HepG2 (cell line): ENCODE measurements at regions not wholly inside any gene's neighbourhood (a gene's known extent, or its start where the extent isn't known, plus 50 kb on each side); places are given as distances from the start of the nearest gene placed in this dataset.
A peak's percentile ranks its signal among the peaks of the same experiment; 100 is the strongest.

ENCODE experiments used
- ATAC-seq: fragments of 200-7000 bp; cut with Tn5 transposase; 3 replicates; pipeline ENCODE4 v1.9.1; 2020; ENCODE audit warnings: mild to moderate bottlenecking, moderate library complexity
- BruUV-seq: library from RNA; stranded (reverse); fragments of 400-500 nt; replicated peaks from 2 replicates; lab custom pipeline; 2021; lab: Mats Ljungman, UMichigan
- CTCF ChIA-PET: fragments of 300-600 bp; formaldehyde crosslinking; extraction: SDS; loops from one replicate; lab custom pipeline; 2021; ENCODE audit warnings: low total read pairs, inconsistent platforms, low intra/inter-chr PET ratio; lab: Yijun Ruan, JAX
- POLR2A ChIA-PET: fragments of 350-600 bp; sonication (Branson Sonifier 250); formaldehyde crosslinking; loops from one replicate; lab custom pipeline; 2020; ENCODE audit warnings: antibody characterized with exemption, inconsistent platforms; lab: Yijun Ruan, JAX
- DNase-seq: peaks from one replicate; pipeline ENCODE4 v3.0.0-alpha.2; 2015; ENCODE audit warnings: low spot score
- FAIRE-seq: peaks from 3 replicates; lab custom pipeline; 2011; peaks lifted over from hg19 to GRCh38; lab: Jason Lieb, UNC
- H2AFZ ChIP-seq: one replicate; pipeline ENCODE4 v1.6.1; 2011; ENCODE audit warnings: low read length, inconsistent platforms
- H3K27ac ChIP-seq: fragments of 300-600 bp; 3 replicates; pipeline ENCODE4 v1.8.0; 2011; ENCODE audit warnings: mixed run types, mild to moderate bottlenecking, mixed read lengths, low read length, inconsistent platforms; ENCODE audit not compliant: insufficient read depth; ENCODE audit errors: extremely low read length
- H3K27me3 ChIP-seq, 2 experiments: fragments of 200-600 bp in 1 of 2; 2 replicates in 1 of 2; 3 replicates in 1 of 2; pipeline versions ENCODE4 v1.6.0 to v1.8.0; 2011; ENCODE audit warnings: low read length in 2 of 2, mild to moderate bottlenecking in 2 of 2, moderate library complexity in 2 of 2, inconsistent platforms in 1 of 2; ENCODE audit not compliant: insufficient read depth in 2 of 2, control insufficient read depth in 1 of 2
- H3K36me3 ChIP-seq, 2 experiments: fragments of 200-600 bp in 1 of 2; replicated peaks in 1 of 2; 2 replicates in 1 of 2; 3 replicates in 1 of 2; pipeline versions ENCODE4 v1.5.1 to v1.8.0; 2011; ENCODE audit warnings: low read length in 2 of 2, inconsistent platforms in 1 of 2; ENCODE audit not compliant: insufficient read depth in 2 of 2, control insufficient read depth in 1 of 2
- H3K4me1 ChIP-seq: 2 replicates; pipeline ENCODE4 v1.5.1; 2012; ENCODE audit warnings: low read length, inconsistent platforms; ENCODE audit not compliant: insufficient read depth
- H3K4me2 ChIP-seq: 2 replicates; pipeline ENCODE4 v1.6.0; 2011; ENCODE audit warnings: low read depth, low read length, inconsistent platforms
- H3K4me3 ChIP-seq, 3 experiments: fragments of 200-600 bp in 1 of 3; sonication (generic), shearing (Covaris generic) in 1 of 3; replicated peaks in 1 of 3; 2 replicates each; pipeline ENCODE4 v1.5.1; 2011 to 2016; ENCODE audit warnings: low read length in 3 of 3, inconsistent platforms in 2 of 3, low read depth in 2 of 3, mild to moderate bottlenecking in 2 of 3, control low read depth in 1 of 3, mixed read lengths in 1 of 3; ENCODE audit not compliant: insufficient read depth in 1 of 3
- H3K79me2 ChIP-seq: one replicate; pipeline ENCODE4 v1.6.1; 2011; ENCODE audit warnings: low read length, inconsistent platforms; ENCODE audit not compliant: insufficient read depth
- H3K9ac ChIP-seq: 2 replicates; pipeline ENCODE4 v1.6.0; 2011; ENCODE audit warnings: mild to moderate bottlenecking, low read depth, low read length, inconsistent platforms; ENCODE audit not compliant: insufficient read depth
- H3K9me3 ChIP-seq: 2 replicates; pipeline ENCODE4 v1.5.1; 2012; ENCODE audit warnings: mild to moderate bottlenecking, low read length
- H4K20me1 ChIP-seq: 2 replicates; pipeline ENCODE4 v1.6.0; 2011; ENCODE audit warnings: inconsistent platforms, mild to moderate bottlenecking, low read length, moderate library complexity; ENCODE audit not compliant: insufficient read depth
- ARNT ChIP-seq: fragments of 450-650 bp; IDR thresholded peaks from 2 replicates; pipeline ENCODE4 v1.6.1; 2017
- ATF7 ChIP-seq, 2 experiments: fragments of 450-650 bp in 1 of 2; sonication (generic) in 1 of 2; formaldehyde crosslinking in 1 of 2; IDR thresholded peaks; 2 replicates each; pipeline versions ENCODE4 v1.4.0 to v1.6.1; 2016 to 2020; ENCODE audit warnings: antibody characterized with exemption in 1 of 2, mild to moderate bottlenecking in 1 of 2, missing genetic modification reagents in 1 of 2
- CREB1 ChIP-seq, 2 experiments: fragments of 450-650 bp in 1 of 2; IDR thresholded peaks; 2 replicates each; pipeline ENCODE4 v1.6.1; 2016 to 2017; ENCODE audit warnings: control low read depth in 1 of 2, mild to moderate bottlenecking in 1 of 2, missing compliant biosample characterization in 1 of 2, missing genetic modification characterization in 1 of 2
- KDM6A ChIP-seq: IDR thresholded peaks from 2 replicates; pipeline ENCODE4 v1.6.1; 2016; ENCODE audit warnings: low read depth
- MAFF ChIP-seq: IDR thresholded peaks from 2 replicates; pipeline ENCODE4 v1.6.1; 2011; ENCODE audit warnings: low read depth, low read length, improper control_type of control experiment
- MAFK ChIP-seq, 2 experiments: IDR thresholded peaks in 1 of 2; conservative IDR thresholded peaks in 1 of 2; 2 replicates each; pipeline ENCODE4 v1.6.1; 2011; ENCODE audit warnings: improper control_type of control experiment in 2 of 2, low read length in 2 of 2
- NPAS2 ChIP-seq: sonication (generic); formaldehyde crosslinking; IDR thresholded peaks from 2 replicates; pipeline ENCODE4 v1.8.0; 2022; ENCODE audit warnings: mild to moderate bottlenecking, missing genetic modification reagents, borderline replicate concordance
- YEATS2 ChIP-seq: sonication (generic); formaldehyde crosslinking; IDR thresholded peaks from 2 replicates; pipeline ENCODE4 v1.4.0; 2020; ENCODE audit warnings: missing genetic modification reagents, borderline replicate concordance
- ZNF260 ChIP-seq: sonication (generic); formaldehyde crosslinking; IDR thresholded peaks from 2 replicates; pipeline ENCODE4 v1.4.0; 2020; ENCODE audit warnings: missing genetic modification reagents, low read depth, mild to moderate bottlenecking, borderline replicate concordance
- WGBS: methylation state at CpG from one replicate; pipeline ENCODE4 v1.1.6; 2017; ENCODE audit warnings: low lambda C conversion rate; 5-methylcytosine and 5-hydroxymethylcytosine counted together
- in situ Hi-C: cut with HindIII; loops from 2 replicates; pipeline ENCODE4 v1.10.0; 2017; ENCODE audit warnings: low pct_unique_long_range_greater_than_20kb; ENCODE audit not compliant: extremely low pct_ligation_motif_present
- intact Hi-C: fragments of 100-400 bp; cut with micrococcal nuclease; formaldehyde crosslinking; loops from one replicate; pipeline ENCODE4 v1.10.0; 2022; ENCODE audit not compliant: unreplicated experiment
- TF ChIP-seq, protein P1 (sequence below): sonication (generic); formaldehyde crosslinking; IDR thresholded peaks from 2 replicates; pipeline ENCODE4 v1.8.0; 2022; ENCODE audit warnings: missing genetic modification reagents, mild to moderate bottlenecking, borderline replicate concordance
- TF ChIP-seq, protein P2 (sequence below): sonication (generic); formaldehyde crosslinking; IDR thresholded peaks from 2 replicates; pipeline ENCODE4 v1.4.0; 2020; ENCODE audit warnings: missing genetic modification reagents

- Histone ChIP-seq H3K4me1 (no peaks in the 10 kb centered on the region), H3K9ac (no peak overlapping the region), H4K20me1 (no peaks in the 10 kb centered on the region), H3K36me3 (no peaks in the 10 kb centered on the region), H3K79me2 (no peaks in the 10 kb centered on the region), H3K4me2 (no peak overlapping the region), H3K27ac (no peak overlapping the region), H3K27me3 (no peaks in the 10 kb centered on the region), H3K4me3 (no peak overlapping the region), H3K9me3 (peaks cover 8% of the 10 kb centered on the region; the same call in 1 of the 2 replicates), H2AFZ (no peak overlapping the region)
- intact Hi-C loops (no loop called here), in situ Hi-C loops (no loop called here)
- ChIA-PET POLR2A (no interaction called here), CTCF (no interaction called here)
- DNase-seq, result no peak
- TF ChIP-seq YEATS2 (CRISPR knock-in tag) (no peak), MAFF (peak; percentile 95), MAFK (conservative IDR thresholded peaks at IDR 0.05 in 1 of 2, IDR thresholded peaks at IDR 0.05 in 1 of 2; ENCODE audit: low read length in 2 of 2) (peak; percentile 91 to 96)
- TF ChIP-seq, protein P1, sequence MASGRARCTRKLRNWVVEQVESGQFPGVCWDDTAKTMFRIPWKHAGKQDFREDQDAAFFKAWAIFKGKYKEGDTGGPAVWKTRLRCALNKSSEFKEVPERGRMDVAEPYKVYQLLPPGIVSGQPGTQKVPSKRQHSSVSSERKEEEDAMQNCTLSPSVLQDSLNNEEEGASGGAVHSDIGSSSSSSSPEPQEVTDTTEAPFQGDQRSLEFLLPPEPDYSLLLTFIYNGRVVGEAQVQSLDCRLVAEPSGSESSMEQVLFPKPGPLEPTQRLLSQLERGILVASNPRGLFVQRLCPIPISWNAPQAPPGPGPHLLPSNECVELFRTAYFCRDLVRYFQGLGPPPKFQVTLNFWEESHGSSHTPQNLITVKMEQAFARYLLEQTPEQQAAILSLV (CRISPR knock-in tag), result no peak
- BruUV-seq, result no TSS peak
- ATAC-seq, result no peak
- FAIRE-seq, result no peak
Measured at GRCh38 chr9:26166537-26166936, 488.3 kb upstream of the TUSC1 start.

- intact Hi-C loops (no loop called here), in situ Hi-C loops (no loop called here)
- no peak for ATAC-seq
- H3K4me2 ChIP-seq, result no peak overlapping the region
- H3K4me1 ChIP-seq, result no peaks in the 10 kb centered on the region
- ChIA-PET POLR2A (no interaction called here), CTCF (no interaction called here)
- no peak for DNase-seq
- H4K20me1 ChIP-seq, result no peaks in the 10 kb centered on the region
- H3K4me3 ChIP-seq, result no peak overlapping the region
- WGBS, result 20% methylated on average over 3 of the region's 3 CpGs
- H3K27ac ChIP-seq, result no peak overlapping the region
- no peak for FAIRE-seq
- no peaks in the 10 kb centered on the region for H3K27me3 ChIP-seq
- no TSS peak for BruUV-seq
- H3K9me3 ChIP-seq, result peaks cover 11% of the 10 kb centered on the region
- no peak overlapping the region for H2AFZ ChIP-seq
- no peaks in the 10 kb centered on the region for H3K36me3 ChIP-seq
- no peak overlapping the region for H3K9ac ChIP-seq
- H3K79me2 ChIP-seq, result no peaks in the 10 kb centered on the region
- no peak for TF ChIP-seq NPAS2 (CRISPR knock-in tag)
- no peak for TF ChIP-seq ARNT
- peak; percentile 80 for TF ChIP-seq ATF7 (IDR thresholded peaks at IDR 0.05)
- no peak for TF ChIP-seq ATF7 (CRISPR knock-in tag; IDR thresholded peaks at IDR 0.05)
- TF ChIP-seq CREB1 (IDR thresholded peaks at IDR 0.05), result peak; percentile 67
- TF ChIP-seq CREB1 (CRISPR knock-in tag; IDR thresholded peaks at IDR 0.05), result no peak
- no peak for TF ChIP-seq ZNF260 (CRISPR knock-in tag)
- TF ChIP-seq, protein P2, sequence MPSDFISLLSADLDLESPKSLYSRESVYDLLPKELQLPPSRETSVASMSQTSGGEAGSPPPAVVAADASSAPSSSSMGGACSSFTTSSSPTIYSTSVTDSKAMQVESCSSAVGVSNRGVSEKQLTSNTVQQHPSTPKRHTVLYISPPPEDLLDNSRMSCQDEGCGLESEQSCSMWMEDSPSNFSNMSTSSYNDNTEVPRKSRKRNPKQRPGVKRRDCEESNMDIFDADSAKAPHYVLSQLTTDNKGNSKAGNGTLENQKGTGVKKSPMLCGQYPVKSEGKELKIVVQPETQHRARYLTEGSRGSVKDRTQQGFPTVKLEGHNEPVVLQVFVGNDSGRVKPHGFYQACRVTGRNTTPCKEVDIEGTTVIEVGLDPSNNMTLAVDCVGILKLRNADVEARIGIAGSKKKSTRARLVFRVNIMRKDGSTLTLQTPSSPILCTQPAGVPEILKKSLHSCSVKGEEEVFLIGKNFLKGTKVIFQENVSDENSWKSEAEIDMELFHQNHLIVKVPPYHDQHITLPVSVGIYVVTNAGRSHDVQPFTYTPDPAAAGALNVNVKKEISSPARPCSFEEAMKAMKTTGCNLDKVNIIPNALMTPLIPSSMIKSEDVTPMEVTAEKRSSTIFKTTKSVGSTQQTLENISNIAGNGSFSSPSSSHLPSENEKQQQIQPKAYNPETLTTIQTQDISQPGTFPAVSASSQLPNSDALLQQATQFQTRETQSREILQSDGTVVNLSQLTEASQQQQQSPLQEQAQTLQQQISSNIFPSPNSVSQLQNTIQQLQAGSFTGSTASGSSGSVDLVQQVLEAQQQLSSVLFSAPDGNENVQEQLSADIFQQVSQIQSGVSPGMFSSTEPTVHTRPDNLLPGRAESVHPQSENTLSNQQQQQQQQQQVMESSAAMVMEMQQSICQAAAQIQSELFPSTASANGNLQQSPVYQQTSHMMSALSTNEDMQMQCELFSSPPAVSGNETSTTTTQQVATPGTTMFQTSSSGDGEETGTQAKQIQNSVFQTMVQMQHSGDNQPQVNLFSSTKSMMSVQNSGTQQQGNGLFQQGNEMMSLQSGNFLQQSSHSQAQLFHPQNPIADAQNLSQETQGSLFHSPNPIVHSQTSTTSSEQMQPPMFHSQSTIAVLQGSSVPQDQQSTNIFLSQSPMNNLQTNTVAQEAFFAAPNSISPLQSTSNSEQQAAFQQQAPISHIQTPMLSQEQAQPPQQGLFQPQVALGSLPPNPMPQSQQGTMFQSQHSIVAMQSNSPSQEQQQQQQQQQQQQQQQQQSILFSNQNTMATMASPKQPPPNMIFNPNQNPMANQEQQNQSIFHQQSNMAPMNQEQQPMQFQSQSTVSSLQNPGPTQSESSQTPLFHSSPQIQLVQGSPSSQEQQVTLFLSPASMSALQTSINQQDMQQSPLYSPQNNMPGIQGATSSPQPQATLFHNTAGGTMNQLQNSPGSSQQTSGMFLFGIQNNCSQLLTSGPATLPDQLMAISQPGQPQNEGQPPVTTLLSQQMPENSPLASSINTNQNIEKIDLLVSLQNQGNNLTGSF (CRISPR knock-in tag), result no peak
- no peak for TF ChIP-seq KDM6A
Measured at GRCh38 chr9:26165426-26165825, 487.2 kb upstream of the TUSC1 start.
